Neural cell (in vitro differentiated cells): ENCODE measurements at regions not wholly inside any gene's neighbourhood (a gene's known extent, or its start where the extent isn't known, plus 50 kb on each side); places are given as distances from the start of the nearest gene placed in this dataset.

Experiments
- H2AFZ ChIP-seq: fragments of 200-600, 300-800 bp; sonication (generic), shearing (Covaris generic); 2 replicates; pipeline ENCODE4 v1.6.0; 2014; ENCODE audit warnings: low read depth, mild to moderate bottlenecking, antibody characterized with exemption, low read length, moderate library complexity
- H3F3A ChIP-seq: fragments of 200-600 bp; shearing (Covaris generic); 2 replicates; pipeline ENCODE4 v1.6.1; 2016; ENCODE audit warnings: mild to moderate bottlenecking, moderate library complexity, mixed read lengths, antibody characterized with exemption, low read length; ENCODE audit not compliant: insufficient read depth, poor library complexity, severe bottlenecking
- H3K27ac ChIP-seq: fragments of 200-600, 300-800 bp; sonication (generic), shearing (Covaris generic); 2 replicates; pipeline ENCODE4 v1.5.1; 2014; ENCODE audit warnings: mild to moderate bottlenecking, low read length, moderate library complexity
- H3K27me3 ChIP-seq: fragments of 300-800, 200-600 bp; sonication (generic), shearing (Covaris generic); 2 replicates; pipeline ENCODE4 v1.6.0; 2014; ENCODE audit warnings: mild to moderate bottlenecking, low read depth, low read length, moderate library complexity; ENCODE audit not compliant: insufficient read depth
- H3K36me3 ChIP-seq: fragments of 300-800, 200-600 bp; sonication (generic), shearing (Covaris generic); 2 replicates; pipeline ENCODE4 v1.5.1; 2014; ENCODE audit warnings: mild to moderate bottlenecking, antibody characterized with exemption, low read length, moderate library complexity; ENCODE audit not compliant: insufficient read depth
- H3K4me2 ChIP-seq: fragments of 300-800, 200-600 bp; sonication (generic), shearing (Covaris generic); 2 replicates; pipeline ENCODE4 v1.6.0; 2014; ENCODE audit warnings: mild to moderate bottlenecking, low read length
- H3K4me3 ChIP-seq: fragments of 300-800, 200-600 bp; sonication (generic), shearing (Covaris generic); 2 replicates; pipeline ENCODE4 v1.5.1; 2014; ENCODE audit warnings: mild to moderate bottlenecking, low read length, moderate library complexity
- H3K79me2 ChIP-seq: fragments of 200-600 bp; shearing (Covaris generic); replicated peaks from 2 replicates; pipeline ENCODE4 v1.6.0; 2014; ENCODE audit warnings: mild to moderate bottlenecking, low read length, moderate library complexity; ENCODE audit not compliant: insufficient read depth
- H3K9ac ChIP-seq: fragments of 300-800, 200-600 bp; sonication (generic), shearing (Covaris generic); 2 replicates; pipeline ENCODE4 v1.6.1; 2016; ENCODE audit warnings: mild to moderate bottlenecking, low read length, mixed read lengths
- H3K9me2 ChIP-seq: fragments of 200-600 bp; shearing (Covaris generic); 2 replicates; pipeline ENCODE4 v1.6.1; 2016; ENCODE audit warnings: mild to moderate bottlenecking, low read length, mixed read lengths; ENCODE audit not compliant: insufficient read depth
- H3K9me3 ChIP-seq: fragments of 200-600, 300-800 bp; sonication (generic), shearing (Covaris generic); 2 replicates; pipeline ENCODE4 v1.6.1; 2016; ENCODE audit warnings: mild to moderate bottlenecking, mixed run types, low read length, moderate library complexity, mixed read lengths
- H4K20me1 ChIP-seq: fragments of 200-600 bp; shearing (Covaris generic); 2 replicates; pipeline ENCODE4 v1.6.1; 2016; ENCODE audit warnings: mild to moderate bottlenecking, mixed run types; ENCODE audit not compliant: insufficient read depth
- EP300 ChIP-seq: fragments of 450-650 bp; conservative IDR thresholded peaks from 2 replicates; pipeline ENCODE4 v1.6.1; 2014; ENCODE audit warnings: antibody characterized with exemption, mild to moderate bottlenecking, moderate library complexity; ENCODE audit not compliant: poor library complexity, severe bottlenecking
- EZH2 ChIP-seq: fragments of 200-600, 300-800 bp; shearing (Covaris generic), sonication (generic); IDR thresholded peaks from 2 replicates; pipeline ENCODE4 v1.6.1; 2014; ENCODE audit warnings: antibody characterized with exemption, low read length, borderline replicate concordance, mild to moderate bottlenecking; ENCODE audit not compliant: insufficient read depth, poor library complexity, severe bottlenecking
- MXI1 ChIP-seq: fragments of 450-650 bp; conservative IDR thresholded peaks from 2 replicates; pipeline ENCODE4 v1.6.1; 2014; ENCODE audit warnings: antibody characterized with exemption, mild to moderate bottlenecking; ENCODE audit not compliant: poor library complexity, severe bottlenecking
- POLR2AphosphoS5 ChIP-seq: IDR thresholded peaks from 2 replicates; pipeline ENCODE4 v1.6.1; 2012
- RAD21 ChIP-seq: fragments of 450-650 bp; conservative IDR thresholded peaks from 2 replicates; pipeline ENCODE4 v1.6.1; 2014; ENCODE audit warnings: antibody characterized with exemption, mild to moderate bottlenecking, moderate library complexity
- REST ChIP-seq: IDR thresholded peaks from 2 replicates; pipeline ENCODE4 v1.6.1; 2012; ENCODE audit warnings: borderline replicate concordance
- SMC3 ChIP-seq: fragments of 450-650 bp; conservative IDR thresholded peaks from 2 replicates; pipeline ENCODE4 v1.6.1; 2014; ENCODE audit warnings: antibody characterized with exemption, mild to moderate bottlenecking, moderate library complexity; ENCODE audit not compliant: poor library complexity
- TAF1 ChIP-seq: IDR thresholded peaks from 2 replicates; pipeline ENCODE4 v1.6.1; 2012; ENCODE audit warnings: low read depth
- TF ChIP-seq, protein P1 (sequence below): fragments of 450-650 bp; IDR thresholded peaks from 2 replicates; pipeline ENCODE4 v1.5.1; 2014; ENCODE audit warnings: antibody characterized with exemption, mild to moderate bottlenecking, moderate library complexity; ENCODE audit not compliant: poor library complexity, severe bottlenecking

DNA sequence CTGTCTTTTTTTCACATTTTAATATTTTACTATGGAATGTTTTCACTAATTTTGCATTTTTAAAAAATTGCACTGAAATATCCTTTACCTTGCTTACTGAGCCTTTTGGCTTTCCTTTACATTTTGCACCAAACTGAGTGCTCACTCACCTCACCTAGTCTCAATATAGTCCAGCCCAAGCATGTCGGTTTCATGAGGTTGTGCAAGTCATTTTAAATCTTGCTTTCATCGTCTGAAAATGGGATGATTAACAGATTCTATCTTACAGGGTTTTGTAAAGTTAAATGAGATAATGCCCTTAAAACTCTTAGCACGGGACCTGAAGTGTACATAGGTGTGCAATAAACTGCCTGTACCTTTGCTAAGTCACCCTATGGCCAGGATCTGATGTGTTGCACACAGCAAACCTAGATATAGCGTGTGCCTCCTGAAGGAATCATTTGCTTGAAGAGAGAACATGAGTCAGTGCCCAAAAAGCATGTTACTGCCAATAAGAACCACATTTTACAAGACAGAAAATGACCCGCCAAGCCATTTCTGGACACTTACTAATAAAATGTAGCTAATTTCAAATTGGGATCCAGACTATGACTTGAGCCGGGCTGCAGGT is 199.8 kb downstream of the JCAD start:
- no peak overlapping the region for H2AFZ ChIP-seq
- no peaks in the 10 kb centered on the region for H3K9me3 ChIP-seq
- H3K9ac ChIP-seq, result no peak overlapping the region
- H3K27me3 ChIP-seq, result no peaks in the 10 kb centered on the region
- H3K9me2 ChIP-seq, result no peaks in the 10 kb centered on the region
- H3K36me3 ChIP-seq, result no peaks in the 10 kb centered on the region
- no peaks in the 10 kb centered on the region for H3K79me2 ChIP-seq
- H3K27ac ChIP-seq, result no peak overlapping the region
- no peaks in the 10 kb centered on the region for H3F3A ChIP-seq
- TF ChIP-seq REST, result no peak
- H3K4me3 ChIP-seq, result no peak overlapping the region
- no peaks in the 10 kb centered on the region for H4K20me1 ChIP-seq
- H3K4me2 ChIP-seq, result no peak overlapping the region

- no peaks in the 10 kb centered on the region for H3K9me2 ChIP-seq
- no peaks in the 10 kb centered on the region for H3K36me3 ChIP-seq
- H3K9me3 ChIP-seq, result no peaks in the 10 kb centered on the region
- no peaks in the 10 kb centered on the region for H4K20me1 ChIP-seq
- H3F3A ChIP-seq, result no peaks in the 10 kb centered on the region
- no peak overlapping the region for H3K27ac ChIP-seq
- no peak overlapping the region for H3K4me3 ChIP-seq
- H3K27me3 ChIP-seq, result no peaks in the 10 kb centered on the region
- H3K4me2 ChIP-seq, result no peak overlapping the region
- H2AFZ ChIP-seq, result no peak overlapping the region
- H3K9ac ChIP-seq, result no peak overlapping the region
- H3K79me2 ChIP-seq, result no peaks in the 10 kb centered on the region
- TF ChIP-seq, protein P1, sequence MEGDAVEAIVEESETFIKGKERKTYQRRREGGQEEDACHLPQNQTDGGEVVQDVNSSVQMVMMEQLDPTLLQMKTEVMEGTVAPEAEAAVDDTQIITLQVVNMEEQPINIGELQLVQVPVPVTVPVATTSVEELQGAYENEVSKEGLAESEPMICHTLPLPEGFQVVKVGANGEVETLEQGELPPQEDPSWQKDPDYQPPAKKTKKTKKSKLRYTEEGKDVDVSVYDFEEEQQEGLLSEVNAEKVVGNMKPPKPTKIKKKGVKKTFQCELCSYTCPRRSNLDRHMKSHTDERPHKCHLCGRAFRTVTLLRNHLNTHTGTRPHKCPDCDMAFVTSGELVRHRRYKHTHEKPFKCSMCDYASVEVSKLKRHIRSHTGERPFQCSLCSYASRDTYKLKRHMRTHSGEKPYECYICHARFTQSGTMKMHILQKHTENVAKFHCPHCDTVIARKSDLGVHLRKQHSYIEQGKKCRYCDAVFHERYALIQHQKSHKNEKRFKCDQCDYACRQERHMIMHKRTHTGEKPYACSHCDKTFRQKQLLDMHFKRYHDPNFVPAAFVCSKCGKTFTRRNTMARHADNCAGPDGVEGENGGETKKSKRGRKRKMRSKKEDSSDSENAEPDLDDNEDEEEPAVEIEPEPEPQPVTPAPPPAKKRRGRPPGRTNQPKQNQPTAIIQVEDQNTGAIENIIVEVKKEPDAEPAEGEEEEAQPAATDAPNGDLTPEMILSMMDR, result no peak
- no peak for TF ChIP-seq MXI1
- no peak for TF ChIP-seq EZH2
- TF ChIP-seq REST, result no peak
- TF ChIP-seq POLR2AphosphoS5, result no peak
- no peak for TF ChIP-seq EP300
- no peak for TF ChIP-seq SMC3
- TF ChIP-seq RAD21, result no peak
- no peak for TF ChIP-seq TAF1
Measured at GRCh38 chr10:29858702-29859267, 200.6 kb downstream of the JCAD start.
